GM18498 (cell line): ENCODE measurements at regions not wholly inside any gene's neighbourhood (a gene's known extent, or its start where the extent isn't known, plus 50 kb on each side); places are given as distances from the start of the nearest gene placed in this dataset.
A peak's percentile ranks its signal among the peaks of the same experiment; 100 is the strongest.

Experiments
- ATAC-seq: cut with Tn5 transposase; IDR thresholded peaks from one replicate; pipeline ENCODE4 v1.9.1; 2021; ENCODE audit warnings: mild to moderate bottlenecking, moderate library complexity; ENCODE audit not compliant: unreplicated experiment

DNA sequence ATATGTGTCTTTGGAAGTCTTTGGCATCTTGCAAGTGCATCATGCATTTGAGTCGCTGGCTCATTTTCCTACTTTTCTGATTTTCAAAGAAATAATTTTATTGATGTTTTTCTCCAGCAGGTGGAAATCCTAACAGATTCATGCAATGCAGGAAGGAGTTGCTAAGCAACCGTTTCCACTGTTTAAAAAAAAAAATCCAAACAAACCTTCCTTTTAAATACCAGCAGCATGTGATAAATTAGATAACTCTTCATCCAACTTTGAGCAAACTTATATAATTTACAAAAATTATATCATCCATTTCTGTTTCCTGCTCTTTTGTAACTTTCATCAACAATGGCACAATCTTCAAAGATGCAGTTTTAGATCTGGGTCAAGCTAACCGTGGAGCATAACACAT is 364.1 kb downstream of the MFSD1 start:
- no peak for ATAC-seq

DNA sequence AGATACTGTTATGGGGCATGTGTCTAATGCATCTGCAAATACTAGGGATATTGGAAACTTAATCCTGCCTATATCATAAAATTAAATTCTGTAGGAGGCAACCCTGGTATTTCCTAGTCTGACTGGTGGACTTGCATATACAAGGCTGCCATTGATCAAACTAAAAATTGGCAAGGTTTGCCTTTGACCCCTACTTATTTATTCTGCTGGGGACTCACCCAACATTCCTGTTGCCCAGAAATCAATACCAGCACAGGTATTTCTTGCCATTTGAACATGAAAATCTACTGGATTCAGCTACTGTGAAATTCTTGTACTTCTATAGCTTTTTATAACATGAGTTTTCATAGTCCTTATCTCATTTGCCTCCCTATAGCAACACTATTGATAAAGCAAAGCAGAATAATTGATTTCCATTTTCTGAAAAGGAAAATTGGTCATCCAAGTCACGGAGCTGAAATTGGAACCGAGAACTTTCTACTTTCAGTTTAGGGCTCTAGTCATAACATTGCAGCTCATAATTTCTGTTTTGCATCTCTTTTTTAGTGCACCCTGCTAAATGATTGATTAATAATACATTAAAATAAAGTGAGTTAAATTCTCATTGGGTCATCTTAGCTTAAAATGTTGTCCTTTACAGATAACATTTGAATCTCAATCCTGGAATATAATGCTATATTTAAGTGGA is 365.2 kb downstream of the MFSD1 start:
- ATAC-seq = no peak

DNA sequence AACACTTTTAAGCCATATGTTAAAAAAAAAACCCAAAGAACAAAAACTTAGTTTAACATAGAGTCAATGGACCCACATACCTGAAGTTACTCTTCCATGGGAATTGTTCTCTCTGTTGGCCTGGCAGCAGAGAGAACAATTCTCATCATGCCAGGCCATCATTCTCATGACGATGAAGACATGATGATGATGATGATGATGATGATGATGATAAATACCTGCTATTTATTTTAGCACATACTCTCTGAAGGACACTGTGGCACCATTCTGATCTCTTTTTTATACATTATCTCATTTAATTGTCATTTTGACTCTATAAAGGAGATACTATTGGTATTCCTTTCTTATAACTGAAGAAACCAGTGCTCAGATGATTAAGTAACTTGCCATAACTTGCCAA is 366.9 kb downstream of the MFSD1 start:
- ATAC-seq = no peak

DNA sequence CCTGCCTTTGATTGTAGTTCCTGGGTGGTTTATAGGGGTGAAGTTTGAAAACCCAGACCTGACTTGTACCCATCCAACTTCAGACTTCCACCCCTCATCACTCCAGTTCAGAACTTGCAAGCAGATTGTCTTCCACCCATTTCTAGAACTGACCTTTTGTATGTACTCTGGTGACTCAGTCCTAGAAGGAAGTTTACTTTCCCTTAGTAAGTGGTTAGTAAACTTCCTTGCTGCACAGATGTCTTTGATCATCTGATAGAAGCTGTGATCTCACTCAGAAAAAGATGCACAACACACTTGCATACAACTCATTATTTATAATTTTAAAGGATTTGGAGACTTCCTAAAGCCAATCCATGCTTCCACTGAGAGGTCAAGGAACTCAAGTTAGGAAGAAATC is 368.0 kb downstream of the MFSD1 start:
- no peak for ATAC-seq

DNA sequence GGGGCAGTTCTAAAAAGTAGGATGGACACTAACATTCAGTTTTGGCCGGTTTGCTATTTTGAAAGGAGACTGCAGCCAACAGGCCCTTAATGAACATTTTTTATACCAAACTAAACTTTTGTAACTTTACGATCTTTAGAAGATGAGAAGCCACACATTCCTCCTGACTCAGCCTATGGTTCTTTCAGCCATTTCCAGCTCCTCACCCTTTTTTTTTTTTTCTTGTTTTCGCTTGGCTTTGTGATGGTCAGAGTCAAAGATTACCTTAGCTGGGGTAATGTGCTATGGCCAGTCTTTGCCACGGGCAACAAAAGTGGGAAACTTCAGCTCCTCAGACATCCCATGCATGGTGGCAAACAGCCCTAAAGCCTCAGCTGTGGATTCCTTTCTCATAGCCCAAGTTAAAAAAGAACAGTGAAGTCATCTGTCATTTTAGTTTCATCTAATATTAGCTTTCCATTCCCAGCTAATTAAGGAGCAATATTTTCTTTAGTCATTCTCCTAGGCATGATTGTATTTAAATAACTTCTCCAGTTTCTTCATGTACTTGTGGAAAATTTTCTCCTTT is 368.7 kb downstream of the MFSD1 start:
- ATAC-seq = no peak

DNA sequence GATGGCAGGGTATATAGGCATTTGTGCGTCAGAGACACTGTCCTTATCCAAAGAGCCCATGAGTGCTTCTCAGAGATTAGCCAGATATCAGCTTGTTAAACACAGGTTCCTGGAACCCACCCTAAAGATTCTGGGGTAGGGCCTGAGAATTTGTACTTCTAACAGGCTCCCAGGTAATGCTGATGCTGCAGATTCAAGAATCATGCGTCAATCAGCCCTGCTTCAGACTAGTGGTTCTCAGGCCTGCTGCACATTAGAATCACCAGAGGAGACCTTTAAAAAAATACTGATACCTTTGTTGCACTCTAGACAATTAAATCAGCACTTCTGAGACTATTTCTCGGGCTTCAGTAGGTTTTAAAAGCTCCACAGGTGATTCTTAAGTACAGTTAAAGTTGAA is 369.5 kb downstream of the MFSD1 start:
- no peak for ATAC-seq

DNA sequence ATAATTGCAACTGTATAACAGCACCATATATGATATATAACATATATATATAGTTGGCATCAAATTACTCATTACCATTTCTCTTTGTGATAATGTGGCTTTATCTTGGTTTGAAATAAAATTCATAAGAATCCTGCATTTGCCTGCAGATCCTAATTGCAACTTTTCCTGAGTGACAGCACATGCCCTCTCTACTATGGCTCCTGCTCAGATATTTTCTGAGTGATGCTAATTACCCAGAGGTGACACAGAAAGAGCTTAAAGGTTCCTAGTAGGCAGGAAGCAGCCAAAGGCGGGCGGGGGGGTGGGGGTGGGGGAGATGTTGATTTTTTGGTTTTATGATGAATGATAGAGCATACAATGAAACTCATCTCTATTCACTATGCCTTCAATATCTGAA is 370.6 kb downstream of the MFSD1 start:
- no peak for ATAC-seq

DNA sequence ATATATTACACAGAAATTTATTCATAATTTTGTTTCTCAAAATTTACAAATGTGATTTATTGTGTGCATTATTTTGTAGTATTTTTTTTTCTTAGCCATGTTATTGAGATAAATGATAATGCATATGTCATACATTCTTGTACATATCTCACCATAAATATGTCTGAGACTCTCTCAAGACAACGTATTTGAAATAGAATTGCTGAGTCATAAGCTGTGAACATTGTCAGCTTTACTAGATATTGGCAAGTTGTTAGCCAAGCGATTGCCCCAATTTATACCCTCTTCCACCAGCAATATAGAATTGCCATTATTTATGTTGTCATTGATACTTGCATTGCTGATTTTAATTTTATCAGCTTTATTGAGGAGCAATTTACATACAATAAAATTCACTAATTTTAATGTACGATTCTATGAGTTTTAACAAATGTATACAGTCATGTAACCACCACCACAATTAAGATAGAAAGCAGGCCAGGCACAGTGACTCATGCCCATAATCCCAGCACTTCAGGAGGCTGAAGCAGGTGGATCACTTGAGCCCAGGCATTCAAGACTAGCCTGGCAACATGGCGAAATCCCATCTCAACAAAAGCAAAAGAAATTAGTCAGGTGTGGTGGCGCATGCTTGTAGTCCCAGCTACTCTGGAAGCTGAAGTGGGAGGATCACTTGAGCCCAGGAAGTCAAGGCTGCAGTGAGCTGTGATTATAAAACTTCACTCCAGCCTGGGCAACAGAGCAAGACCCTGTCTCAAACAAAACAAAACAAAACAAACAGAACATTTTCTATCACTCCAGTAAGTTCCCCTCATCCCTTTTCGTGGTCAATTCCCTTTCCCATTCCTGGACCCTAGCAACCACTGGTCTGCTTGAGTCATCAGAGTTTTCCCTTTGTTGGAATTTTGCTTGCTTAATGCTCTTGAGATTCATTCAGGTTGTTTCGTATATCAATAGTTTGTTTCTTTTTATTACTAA is 373.1 kb downstream of the MFSD1 start:
- ATAC-seq = no peak

DNA sequence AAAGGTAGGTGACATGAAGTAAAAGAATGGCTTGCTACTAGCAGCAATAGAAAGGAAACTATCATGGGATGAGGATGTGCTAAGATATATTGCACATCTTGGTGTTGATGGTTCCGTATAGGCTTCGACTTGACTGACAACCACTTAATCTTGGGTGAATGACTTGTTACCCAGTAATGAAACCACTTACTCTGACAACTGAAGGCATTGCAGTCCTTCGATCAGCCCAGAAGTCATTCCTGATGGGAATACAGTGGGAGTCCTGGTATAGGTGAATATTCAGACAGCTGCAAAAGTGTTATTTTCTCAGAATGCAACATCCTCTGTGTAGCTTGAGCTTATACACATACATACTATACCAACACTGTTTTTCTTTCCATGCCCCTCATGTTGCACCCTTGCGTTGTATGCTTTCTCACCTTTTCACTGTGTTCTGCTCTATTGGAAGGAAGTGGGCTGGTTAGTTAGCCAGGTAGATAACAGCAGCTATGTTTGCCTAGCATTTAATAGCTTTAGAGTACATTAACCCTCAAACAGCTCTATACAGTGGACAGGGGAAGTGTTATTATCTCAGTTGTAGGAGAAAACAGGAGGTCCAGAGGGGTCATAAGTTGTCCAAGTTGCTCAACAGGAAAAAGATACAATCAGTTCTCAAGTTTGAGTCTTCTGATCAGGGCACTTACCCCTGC is 376.5 kb downstream of the MFSD1 start:
- no peak for ATAC-seq

DNA sequence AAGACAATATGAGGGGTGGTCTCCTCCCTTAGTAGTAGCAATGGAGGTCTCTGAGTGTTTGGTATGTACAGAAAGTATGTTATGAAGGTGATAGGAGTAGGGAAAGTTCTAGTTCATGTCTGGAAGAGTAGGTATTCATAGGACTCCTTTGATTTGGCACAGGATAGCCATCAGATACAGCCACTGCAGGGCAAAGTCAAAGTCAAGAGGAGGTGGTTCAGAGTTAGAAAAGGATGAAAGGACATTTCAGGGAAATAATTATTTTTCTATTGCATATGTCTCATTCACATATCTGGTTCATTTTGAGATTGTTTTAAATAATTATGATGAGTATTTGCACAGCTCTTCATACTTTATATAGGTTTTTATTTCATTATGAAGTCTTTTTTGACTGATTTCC is 381.1 kb downstream of the MFSD1 start:
- no peak for ATAC-seq

DNA sequence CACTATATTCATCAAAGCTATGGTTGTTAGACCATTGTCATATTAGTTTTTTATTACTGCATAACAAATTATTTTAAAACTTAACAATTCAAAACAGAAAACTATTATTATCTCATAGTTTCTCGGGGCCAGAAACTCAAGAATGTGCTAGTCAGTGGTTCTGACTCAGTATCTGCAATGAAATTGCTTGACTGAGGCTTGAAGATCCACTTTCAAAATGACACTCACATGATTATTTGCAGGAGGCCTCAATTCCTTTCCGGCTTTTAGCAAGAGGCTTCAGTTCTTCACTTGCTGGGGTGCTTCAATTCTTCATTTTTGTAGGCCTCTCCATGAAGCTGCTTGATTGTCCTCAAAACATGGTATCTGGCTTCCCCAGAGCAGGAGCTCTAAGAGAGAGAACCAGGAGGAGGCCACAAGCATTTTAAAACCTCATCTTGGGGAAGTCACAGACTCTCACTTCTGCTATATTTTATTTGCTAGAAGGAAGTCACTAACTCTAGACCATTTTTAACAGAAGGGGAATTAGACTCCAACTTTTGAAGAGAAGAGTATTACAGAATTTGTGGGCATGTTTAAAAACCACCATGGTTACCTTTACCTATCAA is 383.7 kb downstream of the MFSD1 start:
- ATAC-seq = peak; percentile 70

DNA sequence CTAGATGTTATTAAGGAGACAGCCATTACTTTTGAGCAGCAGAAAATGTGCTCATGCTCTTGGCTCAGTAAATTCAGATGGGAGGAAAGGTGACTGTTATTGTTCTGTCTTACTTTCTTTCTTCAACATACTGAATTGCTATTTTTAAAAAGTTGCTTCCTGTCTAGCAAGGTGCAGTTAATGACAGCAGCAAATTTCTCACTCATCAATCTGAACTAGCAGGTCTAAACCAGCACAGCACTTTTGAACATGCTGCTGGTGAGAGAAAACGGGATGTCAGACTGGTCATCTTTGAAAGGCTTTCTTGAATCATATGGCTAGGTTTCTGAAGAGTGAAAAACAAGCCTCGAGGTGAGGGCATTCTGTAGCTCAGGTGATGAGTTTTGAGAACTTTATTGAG is 384.7 kb downstream of the MFSD1 start:
- peak; percentile 67 for ATAC-seq

DNA sequence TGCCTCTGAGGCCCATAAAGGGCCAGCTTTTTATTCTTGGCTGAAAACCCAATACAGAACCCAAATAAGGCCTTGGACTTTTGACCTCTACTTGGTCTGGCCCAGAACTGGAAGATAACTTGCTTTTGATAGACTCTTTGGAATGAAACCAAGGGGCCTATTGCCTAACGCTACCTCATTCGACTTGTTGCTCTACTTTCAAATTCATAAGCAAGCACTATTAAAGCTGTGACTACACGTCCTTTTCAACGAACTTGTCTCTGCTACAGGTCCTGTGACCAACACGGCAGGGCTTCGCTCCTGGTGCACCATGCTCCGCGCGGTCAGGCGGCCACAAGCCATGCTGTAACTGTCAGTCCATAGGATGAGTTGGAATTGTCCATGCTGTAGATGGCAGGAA is 385.4 kb downstream of the MFSD1 start:
- no peak for ATAC-seq

DNA sequence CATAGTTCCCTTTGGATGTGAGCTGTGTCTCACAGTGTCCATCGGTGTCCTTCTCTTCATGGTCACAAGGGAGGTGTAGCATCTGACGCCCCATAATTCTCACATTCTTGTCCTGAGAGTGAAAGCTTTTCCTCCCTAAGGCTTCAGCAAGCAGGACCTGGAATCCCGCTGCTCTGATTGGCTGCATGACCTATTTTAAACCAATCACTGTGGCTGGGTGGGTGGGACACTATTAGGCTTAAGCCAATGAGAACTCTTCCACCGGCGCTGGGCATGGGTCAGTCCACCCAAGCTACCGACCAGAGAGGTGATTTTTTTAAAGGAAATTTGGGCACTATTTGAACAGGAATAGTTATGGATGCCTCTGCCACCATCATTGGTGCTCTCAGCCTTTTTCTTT is 385.9 kb downstream of the MFSD1 start:
- ATAC-seq = no peak

DNA sequence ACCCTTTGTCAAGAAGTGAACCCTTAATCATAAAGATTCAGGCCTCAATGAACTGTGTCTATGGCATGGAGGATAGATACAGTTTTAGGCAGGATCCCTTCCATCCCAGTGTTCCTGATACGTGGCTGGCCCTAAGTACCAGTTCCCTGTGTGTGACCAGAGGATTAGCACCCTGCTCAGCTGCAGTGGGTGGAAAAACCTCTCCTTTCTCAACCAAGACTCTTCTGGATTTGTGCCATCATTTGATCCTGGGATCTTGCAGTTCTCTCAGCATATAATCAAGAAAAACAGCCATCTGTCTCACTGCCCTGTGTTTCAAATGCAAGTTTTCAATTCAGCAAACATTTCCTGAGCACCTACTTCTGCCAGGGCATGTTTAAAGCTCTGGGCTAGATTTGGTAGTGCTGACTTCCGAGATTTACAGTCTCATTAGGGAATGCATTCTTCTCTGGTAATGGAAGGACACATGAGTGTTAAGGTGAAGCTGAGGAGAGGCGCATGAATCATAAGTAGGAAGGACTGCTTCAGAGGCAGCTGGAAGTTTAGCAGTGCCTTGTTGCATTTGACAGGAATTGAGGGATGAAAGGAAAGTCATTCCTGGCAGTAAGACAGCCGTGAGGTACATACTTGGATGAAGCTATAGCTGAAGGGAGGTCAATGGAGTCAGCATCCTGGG is 388.3 kb downstream of the MFSD1 start:
- ATAC-seq = no peak

DNA sequence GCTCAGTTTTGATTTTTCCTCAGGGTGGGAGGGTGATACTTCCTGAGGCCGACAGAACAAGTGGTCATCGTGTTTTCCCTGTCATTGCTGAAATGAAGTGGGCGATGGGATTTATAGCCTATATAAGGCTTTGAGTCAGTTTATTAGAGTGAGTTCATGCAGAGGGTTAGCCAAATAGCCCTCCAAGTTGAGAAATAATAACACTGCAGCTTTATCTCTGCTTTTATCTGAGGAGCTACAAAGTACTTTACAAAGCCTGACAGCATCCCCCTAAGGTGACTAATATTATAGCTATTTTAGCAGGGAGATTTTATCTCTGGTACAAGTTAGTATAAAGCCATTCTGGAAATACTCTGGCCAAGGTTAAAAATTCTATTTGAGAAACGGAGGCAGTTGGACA is 389.6 kb downstream of the MFSD1 start:
- ATAC-seq = no peak

DNA sequence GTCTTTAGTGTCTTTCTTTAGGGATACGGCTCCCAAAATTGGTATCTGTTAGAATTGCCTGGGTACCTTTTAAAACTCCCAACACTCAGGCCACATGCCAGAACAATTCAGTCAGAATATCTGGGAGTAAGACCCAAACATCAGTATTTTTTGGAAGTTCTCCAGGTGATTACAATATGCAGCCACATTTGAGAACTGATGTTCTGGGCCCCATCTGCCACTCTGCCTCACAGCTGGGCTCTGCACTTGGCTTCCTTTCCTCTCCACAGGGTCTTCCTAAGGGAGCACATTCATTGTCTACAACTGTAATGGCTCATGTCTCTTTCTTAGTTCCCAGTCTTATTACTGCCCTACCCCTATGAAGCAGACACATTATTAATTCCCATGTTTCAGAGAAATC is 394.5 kb downstream of the MFSD1 start:
- no peak for ATAC-seq

DNA sequence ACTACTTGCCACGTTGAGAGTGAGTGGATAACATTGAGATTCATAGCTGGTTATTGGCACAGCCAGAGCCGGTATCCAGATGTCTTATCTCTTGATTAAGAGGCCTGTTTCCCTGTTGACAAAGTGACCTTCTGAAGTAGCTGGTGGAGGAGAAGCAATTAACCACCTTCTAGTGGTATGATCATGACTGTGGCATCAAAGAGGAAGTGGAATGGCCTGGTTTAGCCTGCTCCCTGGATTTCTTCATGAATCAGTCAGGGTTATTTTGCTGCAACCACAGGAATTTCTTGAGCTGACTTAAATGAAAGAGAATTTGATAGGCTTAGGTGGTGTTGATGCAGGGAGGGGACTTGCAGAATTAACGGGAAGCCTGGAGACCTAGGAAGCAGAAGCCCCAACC is 398.3 kb downstream of the MFSD1 start:
- no peak for ATAC-seq

DNA sequence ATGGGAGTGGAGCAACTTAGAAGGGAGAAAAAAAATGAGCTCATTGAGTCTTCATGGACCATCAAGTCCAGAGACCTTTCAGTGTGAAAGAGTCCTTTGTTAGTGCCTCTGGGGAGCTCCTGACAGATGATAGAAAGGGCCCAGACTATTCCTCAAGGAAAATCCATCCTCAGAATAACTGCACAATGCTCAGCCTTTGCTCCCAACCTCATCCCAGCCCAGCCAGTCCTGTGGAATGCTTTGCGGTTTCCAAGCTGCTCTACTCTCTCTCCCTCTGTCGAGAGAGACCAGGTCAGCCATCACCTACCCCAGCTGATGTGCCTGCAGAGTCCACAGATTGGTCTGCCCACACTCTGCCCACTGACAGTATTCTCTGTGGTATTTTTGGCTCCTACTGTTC is 406.2 kb downstream of the MFSD1 start:
- ATAC-seq = no peak

DNA sequence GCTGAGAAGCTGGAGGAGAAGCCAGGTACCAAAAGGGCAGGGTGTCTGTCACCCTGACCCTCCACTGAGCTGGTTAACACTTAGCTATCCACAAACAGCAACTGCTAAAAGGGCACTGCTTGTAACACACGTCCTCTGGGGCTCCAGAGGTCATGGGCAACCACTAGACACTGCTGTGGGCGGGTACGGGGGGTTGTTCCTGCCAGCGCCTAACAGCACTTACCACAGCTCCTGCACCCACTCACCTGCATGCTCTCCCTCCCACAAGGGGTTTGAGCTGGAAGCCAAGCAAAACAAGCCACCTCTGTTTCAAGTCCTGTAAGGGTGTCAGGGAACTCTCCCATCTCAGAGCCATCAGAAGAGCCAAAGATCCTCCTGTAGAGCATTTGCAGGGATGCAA is 407.6 kb downstream of the MFSD1 start:
- no peak for ATAC-seq
